Activated B cell treated with CpG ODN at 0.5 μM for 24 hours (primary cell): ENCODE measurements at regions not wholly inside any gene's neighbourhood (a gene's known extent, or its start where the extent isn't known, plus 50 kb on each side); places are given as distances from the start of the nearest gene placed in this dataset.

ENCODE experiments used
- ATAC-seq: fragments of 200-7000 bp; cut with Tn5 transposase; one replicate; pipeline ENCODE4 v1.10.0; 2021; ENCODE audit warnings: low read depth, mild to moderate bottlenecking, moderate library complexity
- CTCF ChIA-PET: fragments of 350-600 bp; sonication (Branson Sonifier 250); formaldehyde crosslinking; loops from one replicate; lab custom pipeline; 2021; ENCODE audit warnings: antibody characterized with exemption; lab: Charles Lee
- POLR2A ChIA-PET: fragments of 350-600 bp; sonication (Branson Sonifier 250); formaldehyde crosslinking; loops from one replicate; lab custom pipeline; 2021; ENCODE audit warnings: antibody characterized with exemption; lab: Charles Lee
- DNase-seq: peaks from one replicate; pipeline ENCODE4 v3.0.0; 2022
- H3K27ac Mint-ChIP-seq: one replicate; pipeline ENCODE4 v1.8.0; 2020; ENCODE audit warnings: mixed read lengths
- H3K27me3 Mint-ChIP-seq: one replicate; pipeline ENCODE4 v1.8.0; 2021; ENCODE audit warnings: mixed read lengths
- H3K36me3 Mint-ChIP-seq: one replicate; pipeline ENCODE4 v1.8.0; 2021; ENCODE audit warnings: low read depth, mixed read lengths
- H3K4me1 Mint-ChIP-seq: one replicate; pipeline ENCODE4 v1.8.0; 2021; ENCODE audit warnings: mixed read lengths
- H3K4me3 Mint-ChIP-seq: one replicate; pipeline ENCODE4 v1.8.0; 2020; ENCODE audit warnings: mild to moderate bottlenecking, mixed read lengths
- H3K9me3 Mint-ChIP-seq: one replicate; pipeline ENCODE4 v1.8.0; 2020; ENCODE audit warnings: mixed read lengths
- intact Hi-C: fragments of 100-400 bp; cut with micrococcal nuclease; formaldehyde crosslinking; loops from one replicate; pipeline ENCODE4 v1.15.1; 2024
- TF ChIP-seq, protein P1 (sequence below): fragments of 200-600 bp; IDR thresholded peaks from one replicate; pipeline ENCODE4 v1.8.0; 2022; ENCODE audit warnings: antibody characterized with exemption, mild to moderate bottlenecking

DNA sequence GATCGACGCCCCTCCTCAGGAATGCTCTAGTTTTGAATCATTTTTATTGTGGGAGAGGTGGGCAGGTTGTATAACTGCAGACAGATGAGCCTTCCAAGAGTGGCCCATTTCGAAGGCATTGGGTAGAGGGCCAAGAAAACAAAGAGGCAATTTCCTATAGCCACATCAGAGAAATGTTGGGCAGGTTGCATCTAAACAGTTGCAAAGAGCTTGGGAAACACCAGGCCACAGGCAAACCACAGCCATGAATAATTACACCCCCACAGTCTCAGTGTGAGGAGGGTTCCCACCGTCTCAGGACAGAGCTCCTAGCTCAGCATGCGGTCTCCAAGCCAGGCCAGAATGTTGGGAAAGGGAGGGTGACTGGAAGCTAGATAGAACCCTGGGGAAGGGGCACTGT is 257.3 kb downstream of the ABHD5 start:
- H3K4me1 Mint-ChIP-seq: no peaks in the 10 kb centered on the region
- H3K4me3 Mint-ChIP-seq: no peak overlapping the region
- DNase-seq: no peak
- intact Hi-C loops: no loop called here
- no peaks in the 10 kb centered on the region for H3K36me3 Mint-ChIP-seq
- TF ChIP-seq, protein P1, sequence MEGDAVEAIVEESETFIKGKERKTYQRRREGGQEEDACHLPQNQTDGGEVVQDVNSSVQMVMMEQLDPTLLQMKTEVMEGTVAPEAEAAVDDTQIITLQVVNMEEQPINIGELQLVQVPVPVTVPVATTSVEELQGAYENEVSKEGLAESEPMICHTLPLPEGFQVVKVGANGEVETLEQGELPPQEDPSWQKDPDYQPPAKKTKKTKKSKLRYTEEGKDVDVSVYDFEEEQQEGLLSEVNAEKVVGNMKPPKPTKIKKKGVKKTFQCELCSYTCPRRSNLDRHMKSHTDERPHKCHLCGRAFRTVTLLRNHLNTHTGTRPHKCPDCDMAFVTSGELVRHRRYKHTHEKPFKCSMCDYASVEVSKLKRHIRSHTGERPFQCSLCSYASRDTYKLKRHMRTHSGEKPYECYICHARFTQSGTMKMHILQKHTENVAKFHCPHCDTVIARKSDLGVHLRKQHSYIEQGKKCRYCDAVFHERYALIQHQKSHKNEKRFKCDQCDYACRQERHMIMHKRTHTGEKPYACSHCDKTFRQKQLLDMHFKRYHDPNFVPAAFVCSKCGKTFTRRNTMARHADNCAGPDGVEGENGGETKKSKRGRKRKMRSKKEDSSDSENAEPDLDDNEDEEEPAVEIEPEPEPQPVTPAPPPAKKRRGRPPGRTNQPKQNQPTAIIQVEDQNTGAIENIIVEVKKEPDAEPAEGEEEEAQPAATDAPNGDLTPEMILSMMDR: no peak
- peaks cover 24% of the 10 kb centered on the region for H3K27me3 Mint-ChIP-seq
- ChIA-PET POLR2A (no interaction called here), CTCF (no interaction called here)
- no peak overlapping the region for H3K27ac Mint-ChIP-seq
- no peak for ATAC-seq
- no peaks in the 10 kb centered on the region for H3K9me3 Mint-ChIP-seq

GRCh38 chr3:43949594-43949993 is 258.9 kb downstream of the ABHD5 start:
- no peak for ATAC-seq
- TF ChIP-seq, protein P1: no peak
- Mint-ChIP-seq H3K27me3 (peaks cover 24% of the 10 kb centered on the region), H3K9me3 (no peaks in the 10 kb centered on the region), H3K36me3 (no peaks in the 10 kb centered on the region), H3K4me3 (no peak overlapping the region), H3K4me1 (no peaks in the 10 kb centered on the region), H3K27ac (no peak overlapping the region)
- intact Hi-C loops: no loop called here
- no peak for DNase-seq
- ChIA-PET CTCF (no interaction called here), POLR2A (no interaction called here)

GRCh38 chr3:43950775-43951174 is 260.0 kb downstream of the ABHD5 start:
- no peak overlapping the region for H3K27ac Mint-ChIP-seq
- no peak for DNase-seq
- CTCF ChIA-PET: no interaction called here

DNA sequence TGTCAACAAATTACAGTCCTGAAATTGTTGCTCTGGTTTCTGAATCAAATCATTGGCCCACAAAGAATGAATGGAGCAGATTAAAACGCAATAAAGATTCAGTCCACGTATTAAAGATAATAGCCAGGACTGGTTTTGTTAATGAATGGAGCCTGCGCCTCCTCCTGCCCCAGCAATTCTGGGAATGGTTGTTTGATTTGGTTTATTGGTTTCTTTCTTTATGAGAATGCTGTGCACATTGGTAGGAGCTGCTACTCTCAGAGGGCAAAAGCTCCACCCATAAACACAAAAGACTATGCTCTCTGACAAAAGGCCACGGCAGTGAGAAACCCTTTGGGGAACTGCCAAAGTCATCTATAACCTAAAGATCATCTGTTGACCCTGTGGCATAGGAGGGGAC is 261.1 kb downstream of the ABHD5 start:
- TF ChIP-seq, protein P1: no peak
- no peak for DNase-seq

More at GRCh38 chr3:43950775-43951174, 260.0 kb downstream of the ABHD5 start:
- intact Hi-C loops: no loop called here
- POLR2A ChIA-PET: no interaction called here
- Mint-ChIP-seq H3K36me3 (no peaks in the 10 kb centered on the region), H3K9me3 (no peaks in the 10 kb centered on the region), H3K27me3 (peaks cover 21% of the 10 kb centered on the region), H3K4me1 (no peaks in the 10 kb centered on the region), H3K4me3 (no peak overlapping the region)
- no peak for ATAC-seq
- TF ChIP-seq, protein P1: no peak

GRCh38 chr3:43953380-43953779 is 262.6 kb downstream of the ABHD5 start:
- H3K36me3 Mint-ChIP-seq: no peaks in the 10 kb centered on the region
- H3K4me3 Mint-ChIP-seq: no peak overlapping the region
- no peak overlapping the region for H3K27ac Mint-ChIP-seq
- H3K9me3 Mint-ChIP-seq: no peaks in the 10 kb centered on the region
- peaks cover 14% of the 10 kb centered on the region for H3K27me3 Mint-ChIP-seq
- H3K4me1 Mint-ChIP-seq: no peaks in the 10 kb centered on the region
- DNase-seq: no peak
- TF ChIP-seq, protein P1: no peak
- CTCF ChIA-PET: no interaction called here
- intact Hi-C loops: no loop called here
- POLR2A ChIA-PET: no interaction called here
- no peak for ATAC-seq

More for the DNA sequence above, 261.1 kb downstream of the ABHD5 start:
- no peak for ATAC-seq
- Mint-ChIP-seq H3K27ac (no peak overlapping the region), H3K36me3 (no peaks in the 10 kb centered on the region), H3K27me3 (peaks cover 14% of the 10 kb centered on the region), H3K9me3 (no peaks in the 10 kb centered on the region), H3K4me1 (no peaks in the 10 kb centered on the region), H3K4me3 (no peak overlapping the region)
- POLR2A ChIA-PET: no interaction called here
- intact Hi-C loops: no loop called here
- CTCF ChIA-PET: no interaction called here
